ENCODE measurements at regions not wholly inside any gene's neighbourhood (a gene's known extent, or its start where the extent isn't known, plus 50 kb on each side); places are given as distances from the start of the nearest gene placed in this dataset.

- Histone ChIP-seq H3K4me3 (replicated peaks in 1 of 3; ENCODE audit: insufficient read depth in 1 of 3, low read depth in 1 of 3, low read length in 3 of 3) (no peak overlapping the region), H3K27me3 (ENCODE audit: control insufficient read depth in 2 of 2, insufficient read depth in 2 of 2, low read length in 2 of 2) (no peaks in the 10 kb centered on the region), H2AFZ (ENCODE audit: low read depth, low read length) (no peak overlapping the region), H3K27ac (ENCODE audit: insufficient read depth, low read depth, low read length) (no peak overlapping the region), H3K4me1 (ENCODE audit: control insufficient read depth, extremely low read depth, insufficient read depth, low read length) (no peaks in the 10 kb centered on the region), H3K9me1 (replicated peaks; ENCODE audit: control insufficient read depth, extremely low read depth, insufficient read depth, low read length) (no peaks in the 10 kb centered on the region), H3K9me3 (replicated peaks; ENCODE audit: control insufficient read depth, insufficient read depth, low read length) (peaks cover 4% of the 10 kb centered on the region), H3K36me3 (ENCODE audit: control insufficient read depth in 2 of 2, extremely low read depth in 1 of 2, insufficient read depth in 2 of 2, low read length in 2 of 2) (no peaks in the 10 kb centered on the region), H3K79me2 (ENCODE audit: control insufficient read depth, insufficient read depth, low read length) (no peaks in the 10 kb centered on the region), H3K4me2 (ENCODE audit: insufficient read depth, low read length) (no peak overlapping the region), H3K9ac (replicated peaks; ENCODE audit: extremely low read depth, insufficient read depth, low read length) (no peak overlapping the region), H4K20me1 (replicated peaks; ENCODE audit: control insufficient read depth, extremely low read depth, insufficient read depth, low read length) (no peaks in the 10 kb centered on the region)
- TF ChIP-seq CTCF (IDR thresholded peaks at IDR 0.05; ENCODE audit: extremely low read depth in 1 of 2, insufficient read depth in 1 of 2, low read depth in 1 of 2, low read length in 2 of 2) (no peak), MYC (IDR thresholded peaks at IDR 0.05; ENCODE audit: low read depth, low read length) (no peak), GATA2 (IDR thresholded peaks at IDR 0.05; ENCODE audit: insufficient read depth, insufficient read length, low read depth, low read length) (no peak), EZH2 (IDR thresholded peaks at IDR 0.05; ENCODE audit: borderline replicate concordance, low read depth, low read length, severe bottlenecking) (no peak), POLR2A (IDR thresholded peaks at IDR 0.05; ENCODE audit: low read depth, low read length) (no peak), FOS (IDR thresholded peaks at IDR 0.05; ENCODE audit: borderline replicate concordance, insufficient read depth, low read length) (no peak), POLR2AphosphoS5 (IDR thresholded peaks at IDR 0.05; ENCODE audit: insufficient read depth, low read depth, low read length) (no peak), JUN (IDR thresholded peaks at IDR 0.05; ENCODE audit: borderline replicate concordance, insufficient read depth, insufficient read length, low read depth) (no peak), MAX (IDR thresholded peaks at IDR 0.05; ENCODE audit: insufficient read depth, insufficient read length) (no peak)
- FAIRE-seq, result no peak
- ChIA-PET POLR2A (no interaction called here), CTCF (no interaction called here)
- BruUV-seq (replicated peaks), result no TSS peak
- DNase-seq (ENCODE audit: low read depth, low spot score), result no peak
- dilution Hi-C loops (cut with MboI; ENCODE audit: extremely low pct_ligation_motif_present, low sequenced_read_pairs) (no loop called here), intact Hi-C loops (cut with micrococcal nuclease) (no loop called here)
These were observed 299.2 kb upstream of the API5 start for GRCh38 chr11:43012606-43013005.

All from endothelial cell of umbilical vein (primary cell).